ENCODE measurements at regions not wholly inside any gene's neighbourhood (a gene's known extent, or its start where the extent isn't known, plus 50 kb on each side); places are given as distances from the start of the nearest gene placed in this dataset.

GRCh38 chr4:45957353-45957752 is 166.5 kb downstream of the GABRG1 start:
- H3K27me3 ChIP-seq (ENCODE audit: control insufficient read depth, insufficient read depth, low read length): no peaks in the 10 kb centered on the region
- in situ Hi-C loops (cut with MboI; ENCODE audit: low sequenced_read_pairs) (loop anchor here (25.0 kb wide), 1 partner anchor 105 kb away; no protein-coding TSS in a partner anchor), intact Hi-C loops (cut with micrococcal nuclease) (no loop called here), dilution Hi-C loops (cut with HindIII; ENCODE audit: low sequenced_read_pairs, unreplicated experiment) (no loop called here)
- H4K8ac ChIP-seq (ENCODE audit: low read depth in 2 of 2, low read length in 2 of 2): no peak overlapping the region
- no peak overlapping the region for H2AK9ac ChIP-seq (replicated peaks; ENCODE audit: low read depth, low read length, poor library complexity)
- ChIA-PET CTCF (no interaction called here), POLR2A (ENCODE audit: unreplicated experiment) (no interaction called here)
- H4K91ac ChIP-seq (ENCODE audit: insufficient read depth, low read depth, low read length): no peak overlapping the region
- H3K9me1 ChIP-seq (ENCODE audit: insufficient read depth, low read length): no peaks in the 10 kb centered on the region
- no peaks in the 10 kb centered on the region for H3K79me1 ChIP-seq (ENCODE audit: low read depth in 1 of 2, low read length in 2 of 2)
- H4K5ac ChIP-seq (ENCODE audit: low read depth, low read length): no peak overlapping the region
- H2BK15ac ChIP-seq (ENCODE audit: low read depth, low read length): no peak overlapping the region
- no peak overlapping the region for H2BK20ac ChIP-seq (ENCODE audit: low read depth, low read length)
- no peak overlapping the region for H3K18ac ChIP-seq (ENCODE audit: low read depth, low read length)
- no peak overlapping the region for H2BK5ac ChIP-seq (ENCODE audit: low read depth, low read length, poor library complexity, severe bottlenecking)
- no peaks in the 10 kb centered on the region for H4K20me1 ChIP-seq (ENCODE audit: insufficient read depth, low read length)
- TF ChIP-seq MAFK (IDR thresholded peaks at IDR 0.05; ENCODE audit: low read depth, low read length) (peak; percentile 86), CHD1 (IDR thresholded peaks at IDR 0.05; ENCODE audit: low read depth, low read length) (no peak), BHLHE40 (IDR thresholded peaks at IDR 0.05; ENCODE audit: low read depth, low read length) (no peak)
- no peak overlapping the region for H3K56ac ChIP-seq (ENCODE audit: extremely low read depth, insufficient read depth, low read length)
- no peak overlapping the region for H2AK5ac ChIP-seq (ENCODE audit: low read depth, low read length)
- H3K27ac ChIP-seq (ENCODE audit: insufficient read depth, low read length): no peak overlapping the region
- H3K4me1 ChIP-seq (ENCODE audit: control insufficient read depth, insufficient read depth, low read length): no peaks in the 10 kb centered on the region
- no peak overlapping the region for H3K4me2 ChIP-seq (ENCODE audit: low read depth, low read length)
- no peak overlapping the region for H2BK120ac ChIP-seq (ENCODE audit: low read depth, low read length)
- peaks cover 1% of the 10 kb centered on the region; the same call in 1 of the 2 replicates for H3K9me3 ChIP-seq (ENCODE audit: control insufficient read depth, insufficient read depth, low read length)
- no peak overlapping the region for H2AFZ ChIP-seq (replicated peaks; ENCODE audit: low read length, poor library complexity)
- no peak overlapping the region for H3K14ac ChIP-seq (replicated peaks; ENCODE audit: low read depth, low read length)
- no peak overlapping the region for H3K4ac ChIP-seq (ENCODE audit: low read depth, low read length)
- H3K23ac ChIP-seq (ENCODE audit: low read depth, low read length): no peak overlapping the region
- ATAC-seq (ENCODE audit: low read depth): no peak
- H3K36me3 ChIP-seq (ENCODE audit: control insufficient read depth, insufficient read depth, low read length): no peaks in the 10 kb centered on the region
- no peak for DNase-seq
- H3K9ac ChIP-seq (ENCODE audit: low read depth, low read length): no peak overlapping the region
- H3K4me3 ChIP-seq (ENCODE audit: insufficient read depth, low read depth, low read length): no peak overlapping the region
- no TSS peak for BruUV-seq (replicated peaks)

Measured in IMR-90 (cell line).